Prostate gland (tissue), 2 donors: ENCODE measurements at regions not wholly inside any gene's neighbourhood (a gene's known extent, or its start where the extent isn't known, plus 50 kb on each side); places are given as distances from the start of the nearest gene placed in this dataset.

Source experiments
- DNase-seq: peaks from one replicate; pipeline ENCODE4 v3.0.0-alpha.2; 2019; ENCODE audit warnings: low spot score
- H3K27ac ChIP-seq, 2 donors: fragments of 200-600 bp; sonication (generic); 2 replicates each; pipeline ENCODE4 v1.5.1; 2017 to 2019
- H3K27me3 ChIP-seq: fragments of 200-600 bp; sonication (generic); replicated peaks from 2 replicates; pipeline ENCODE4 v1.5.1; 2019; ENCODE audit not compliant: insufficient read depth
- H3K36me3 ChIP-seq, 2 donors: fragments of 200-600 bp; sonication (generic); 1 replicate in 1 of 2; 2 replicates in 1 of 2; pipeline versions ENCODE4 v1.5.1 to v1.8.1; 2017 to 2019
- H3K4me1 ChIP-seq: fragments of 200-600 bp; sonication (generic); replicated peaks from 2 replicates; pipeline ENCODE4 v1.5.1; 2019
- H3K4me3 ChIP-seq, 2 donors: fragments of 200-600 bp; sonication (generic); 2 replicates each; pipeline ENCODE4 v1.5.1; 2017 to 2019
- H3K9me3 ChIP-seq: fragments of 200-600 bp; sonication (generic); 2 replicates; pipeline ENCODE4 v1.5.1; 2017
- POLR2A ChIP-seq: fragments of 450-650 bp; IDR thresholded peaks from one replicate; pipeline ENCODE4 v1.6.1; 2016; ENCODE audit warnings: antibody characterized with exemption, mild to moderate bottlenecking
- POLR2AphosphoS5 ChIP-seq: sonication (generic); formaldehyde crosslinking; IDR thresholded peaks from one replicate; pipeline ENCODE4 v1.6.1; 2017; ENCODE audit warnings: antibody characterized with exemption
- WGBS: methylation state at CpG from one replicate; pipeline ENCODE4 v1.1.5; 2018; 5-methylcytosine and 5-hydroxymethylcytosine counted together
- intact Hi-C: fragments of 100-400 bp; cut with DNase I; formaldehyde crosslinking; loops from one replicate; pipeline ENCODE4 v1.14.2; 2022
- TF ChIP-seq, protein P1 (sequence below), 4 experiments: fragments of 200-600 bp in 2 of 4; fragments of 450-650 bp in 2 of 4; sonication (generic) in 2 of 4; IDR thresholded peaks; 1 replicate in 3 of 4; 2 replicates in 1 of 4; pipeline ENCODE4 v1.5.1; 2016 to 2019; ENCODE audit warnings: antibody characterized with exemption in 4 of 4, mild to moderate bottlenecking in 2 of 4, moderate library complexity in 2 of 4

GRCh38 chr7:19317461-19317860 lies 172.2 kb upstream of the FERD3L start:
- H3K4me3 ChIP-seq, result no peak overlapping the region
- no peaks in the 10 kb centered on the region for H3K9me3 ChIP-seq
- no peaks in the 10 kb centered on the region for H3K36me3 ChIP-seq
- DNase-seq, result no peak
- no peaks in the 10 kb centered on the region for H3K27me3 ChIP-seq
- TF ChIP-seq POLR2A, result no peak
- no peak for TF ChIP-seq POLR2AphosphoS5
- TF ChIP-seq, protein P1, sequence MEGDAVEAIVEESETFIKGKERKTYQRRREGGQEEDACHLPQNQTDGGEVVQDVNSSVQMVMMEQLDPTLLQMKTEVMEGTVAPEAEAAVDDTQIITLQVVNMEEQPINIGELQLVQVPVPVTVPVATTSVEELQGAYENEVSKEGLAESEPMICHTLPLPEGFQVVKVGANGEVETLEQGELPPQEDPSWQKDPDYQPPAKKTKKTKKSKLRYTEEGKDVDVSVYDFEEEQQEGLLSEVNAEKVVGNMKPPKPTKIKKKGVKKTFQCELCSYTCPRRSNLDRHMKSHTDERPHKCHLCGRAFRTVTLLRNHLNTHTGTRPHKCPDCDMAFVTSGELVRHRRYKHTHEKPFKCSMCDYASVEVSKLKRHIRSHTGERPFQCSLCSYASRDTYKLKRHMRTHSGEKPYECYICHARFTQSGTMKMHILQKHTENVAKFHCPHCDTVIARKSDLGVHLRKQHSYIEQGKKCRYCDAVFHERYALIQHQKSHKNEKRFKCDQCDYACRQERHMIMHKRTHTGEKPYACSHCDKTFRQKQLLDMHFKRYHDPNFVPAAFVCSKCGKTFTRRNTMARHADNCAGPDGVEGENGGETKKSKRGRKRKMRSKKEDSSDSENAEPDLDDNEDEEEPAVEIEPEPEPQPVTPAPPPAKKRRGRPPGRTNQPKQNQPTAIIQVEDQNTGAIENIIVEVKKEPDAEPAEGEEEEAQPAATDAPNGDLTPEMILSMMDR (IDR thresholded peaks at IDR 0.05), result no peak
- intact Hi-C loops, result no loop called here
- H3K4me1 ChIP-seq, result no peaks in the 10 kb centered on the region
- H3K27ac ChIP-seq, result no peak overlapping the region

DNA sequence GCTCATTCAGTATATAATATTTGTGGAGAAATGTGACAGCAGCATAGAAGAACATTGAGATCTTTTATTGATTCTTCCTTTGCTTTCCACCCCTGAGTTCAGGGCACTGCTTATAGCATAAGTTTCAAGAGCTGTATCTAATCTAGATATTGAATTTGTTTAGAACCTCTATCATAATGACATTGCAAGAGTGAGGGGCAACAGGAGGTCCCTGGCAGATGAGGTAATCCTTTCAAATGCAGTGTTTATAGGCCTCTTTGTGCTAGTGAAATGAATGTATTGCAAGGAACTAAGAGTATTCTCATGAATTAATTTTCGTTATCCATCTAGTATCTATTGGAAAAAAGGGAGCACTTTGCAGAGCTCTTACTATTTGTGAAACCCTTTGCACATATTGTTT lies 167.2 kb upstream of the FERD3L start:
- TF ChIP-seq POLR2AphosphoS5 (no peak), POLR2A (no peak)
- TF ChIP-seq, protein P1 (IDR thresholded peaks at IDR 0.05), result no peak
- H3K27me3 ChIP-seq, result no peaks in the 10 kb centered on the region
- no peak for DNase-seq
- no peaks in the 10 kb centered on the region for H3K36me3 ChIP-seq
- H3K9me3 ChIP-seq, result no peaks in the 10 kb centered on the region
- H3K4me3 ChIP-seq, result no peak overlapping the region
- intact Hi-C loops, result no loop called here
- no peaks in the 10 kb centered on the region for H3K4me1 ChIP-seq
- no peak overlapping the region for H3K27ac ChIP-seq
- WGBS, result 65% methylated on average over 1 of the region's 1 CpG

DNA sequence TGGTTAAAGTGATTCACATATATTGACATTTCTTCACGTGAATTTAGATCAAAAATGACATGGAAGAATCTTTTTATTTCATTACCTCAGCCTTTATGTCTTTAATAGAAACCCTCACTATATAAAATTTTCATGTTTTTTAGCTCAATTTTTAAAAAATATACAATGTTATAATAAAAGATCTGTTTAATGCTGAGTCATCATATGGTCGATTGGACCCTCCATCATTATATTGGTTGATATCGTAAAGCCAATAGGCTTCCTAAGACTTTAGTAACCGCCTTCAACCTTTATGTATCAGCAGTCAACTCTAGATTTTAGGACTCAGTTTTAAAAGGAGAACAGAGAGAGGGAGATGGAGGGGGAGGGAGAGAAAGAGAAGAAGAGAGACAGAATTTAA lies 162.3 kb upstream of the FERD3L start:
- Histone ChIP-seq H3K9me3 (no peaks in the 10 kb centered on the region), H3K27me3 (no peaks in the 10 kb centered on the region), H3K4me1 (no peaks in the 10 kb centered on the region), H3K36me3 (no peaks in the 10 kb centered on the region), H3K27ac (no peak overlapping the region), H3K4me3 (no peak overlapping the region)
- intact Hi-C loops, result no loop called here
- DNase-seq, result no peak
- TF ChIP-seq, protein P1 (IDR thresholded peaks at IDR 0.05), result no peak
- TF ChIP-seq POLR2AphosphoS5, result no peak
- no peak for TF ChIP-seq POLR2A
- 90% methylated on average over 4 of the region's 4 CpGs for WGBS

- TF ChIP-seq, protein P1 (IDR thresholded peaks at IDR 0.05), result no peak
- no peak for TF ChIP-seq POLR2AphosphoS5
- no peak for TF ChIP-seq POLR2A
- Histone ChIP-seq H3K27me3 (no peaks in the 10 kb centered on the region), H3K4me3 (no peak overlapping the region), H3K36me3 (no peaks in the 10 kb centered on the region), H3K27ac (no peak overlapping the region), H3K9me3 (no peaks in the 10 kb centered on the region), H3K4me1 (no peaks in the 10 kb centered on the region)
- 79% methylated on average over 2 of the region's 2 CpGs for WGBS
- DNase-seq, result no peak
- intact Hi-C loops, result no loop called here
Observed at GRCh38 chr7:19305698-19306097, 160.5 kb upstream of the FERD3L start.

GRCh38 chr7:19304086-19304485 lies 158.9 kb upstream of the FERD3L start:
- no peak for TF ChIP-seq POLR2A
- no peak for TF ChIP-seq POLR2AphosphoS5
- TF ChIP-seq, protein P1 (IDR thresholded peaks at IDR 0.05), result no peak
- H3K27ac ChIP-seq, result no peak overlapping the region
- WGBS, result 97% methylated on average over 4 of the region's 4 CpGs
- H3K9me3 ChIP-seq, result no peaks in the 10 kb centered on the region
- no peak for DNase-seq
- H3K4me3 ChIP-seq, result no peak overlapping the region
- intact Hi-C loops, result no loop called here
- H3K4me1 ChIP-seq, result no peaks in the 10 kb centered on the region
- H3K27me3 ChIP-seq, result no peaks in the 10 kb centered on the region
- H3K36me3 ChIP-seq, result no peaks in the 10 kb centered on the region
